Stomach (tissue), 8 donors: ENCODE measurements at regions not wholly inside any gene's neighbourhood (a gene's known extent, or its start where the extent isn't known, plus 50 kb on each side); places are given as distances from the start of the nearest gene placed in this dataset.

ENCODE experiments used
- DNase-seq, 2 donors: peaks; one replicate each; pipeline versions ENCODE4 v3.0.0 to v3.0.0-alpha.2; 2013 to 2019
- H3K27ac ChIP-seq, 5 donors: fragments of 200-600 bp in 4 of 5; sonication (generic) in 4 of 5; one replicate each; pipeline ENCODE4 v1.5.1; 2013 to 2019; ENCODE audit warnings: mild to moderate bottlenecking in 1 of 5, moderate library complexity in 1 of 5
- H3K27me3 ChIP-seq, 3 donors: fragments of 200-600 bp; sonication (generic); one replicate each; pipeline ENCODE4 v1.5.1; 2017 to 2019; ENCODE audit warnings: mixed run types in 1 of 3
- H3K36me3 ChIP-seq, 4 donors: fragments of 200-600 bp; sonication (generic); 1 replicate in 3 of 4; 2 replicates in 1 of 4; pipeline ENCODE4 v1.5.1; 2016 to 2019
- H3K4me1 ChIP-seq, 4 donors: fragments of 200-600 bp; sonication (generic); one replicate each; pipeline ENCODE4 v1.5.1; 2016 to 2019
- H3K4me3 ChIP-seq, 4 donors: fragments of 200-600 bp; sonication (generic) in 3 of 4; one replicate each; pipeline ENCODE4 v1.5.1; 2016 to 2019; ENCODE audit warnings: mild to moderate bottlenecking in 1 of 4
- H3K9me3 ChIP-seq, 4 donors: fragments of 200-600 bp; sonication (generic); one replicate each; pipeline ENCODE4 v1.5.1; 2016 to 2019
- CTCF ChIP-seq, 7 experiments: fragments of 450-650 bp in 4 of 7; fragments of 200-600 bp in 3 of 7; sonication (generic) in 3 of 7; IDR thresholded peaks; one replicate each; pipeline ENCODE4 v1.5.1; 2016 to 2019; ENCODE audit warnings: antibody characterized with exemption in 7 of 7, control low read depth in 2 of 7, mild to moderate bottlenecking in 1 of 7
- EP300 ChIP-seq: sonication (generic); formaldehyde crosslinking; IDR thresholded peaks from one replicate; pipeline ENCODE4 v1.6.1; 2017; ENCODE audit warnings: antibody characterized with exemption
- POLR2A ChIP-seq, 4 donors: fragments of 450-650 bp; IDR thresholded peaks; one replicate each; pipeline ENCODE4 v1.6.1; 2016; ENCODE audit warnings: antibody characterized with exemption in 4 of 4, control low read depth in 2 of 4, mild to moderate bottlenecking in 1 of 4, moderate library complexity in 1 of 4
- POLR2AphosphoS5 ChIP-seq, 3 donors: sonication (generic); formaldehyde crosslinking; IDR thresholded peaks; one replicate each; pipeline ENCODE4 v1.6.1; 2016; ENCODE audit warnings: antibody characterized with exemption in 3 of 3
- WGBS, 5 donors: extraction: QIAGEN DNeasy Blood & Tissue Kit in 3 of 5; methylation state at CpG; one replicate each; pipeline versions ENCODE4 v1.1.5 to v1.1.7; 2013 to 2018; 5-methylcytosine and 5-hydroxymethylcytosine counted together
- intact Hi-C: fragments of 100-400 bp; cut with DNase I; formaldehyde crosslinking; loops from one replicate; pipeline ENCODE4 v1.15.1; 2023; ENCODE audit warnings: low total_unique reads
- donor health status: healthy with polysubstance abuse.
- donor health status: Bipolar disorder and iron deficiency.
- donor health status: healthy.

GRCh38 chr7:18320422-18320821 is 175.1 kb upstream of the HDAC9 start:
- Histone ChIP-seq H3K4me3 (no peak overlapping the region), H3K27ac (no peak overlapping the region), H3K4me1 (peaks cover 0 to 10% (median 4%) of the 10 kb centered on the region in 4 donors), H3K36me3 (no peaks in the 10 kb centered on the region), H3K27me3 (no peaks in the 10 kb centered on the region), H3K9me3 (no peaks in the 10 kb centered on the region)
- WGBS, 5 donors = 68 to 89% (median 75%) methylated on average over 4 of the region's 4 CpGs
- intact Hi-C loops = no loop called here
- TF ChIP-seq POLR2A (IDR thresholded peaks at IDR 0.05) (no peak), CTCF (IDR thresholded peaks at IDR 0.05) (no peak), EP300 (no peak), POLR2AphosphoS5 (IDR thresholded peaks at IDR 0.05) (no peak)
- no peak for DNase-seq

GRCh38 chr7:18320971-18321567 is 174.5 kb upstream of the HDAC9 start:
- peaks cover 0 to 10% (median 4%) of the 10 kb centered on the region in 4 donors for H3K4me1 ChIP-seq
- no peaks in the 10 kb centered on the region for H3K27me3 ChIP-seq
- intact Hi-C loops = no loop called here
- no peak overlapping the region for H3K27ac ChIP-seq
- H3K4me3 ChIP-seq = no peak overlapping the region
- no peaks in the 10 kb centered on the region for H3K36me3 ChIP-seq
- whole genome bisulfite sequencing, 5 donors = 66 to 92% (median 87%) methylated on average over 2 of the region's 2 CpGs
- no peaks in the 10 kb centered on the region for H3K9me3 ChIP-seq
- TF ChIP-seq CTCF (IDR thresholded peaks at IDR 0.05) (peak in 5 of 7 experiments; percentile 35 to 55 (median 45)), EP300 (no peak)
- peak in 1 of 2 donors; percentile 67 for DNase-seq

- H3K4me3 ChIP-seq = no peak overlapping the region
- no peak for DNase-seq
- peaks cover 0 to 6% (median 2%) of the 10 kb centered on the region in 4 donors for H3K4me1 ChIP-seq
- intact Hi-C loops = no loop called here
- H3K27ac ChIP-seq = no peak overlapping the region
- TF ChIP-seq CTCF (IDR thresholded peaks at IDR 0.05) (no peak), POLR2A (IDR thresholded peaks at IDR 0.05) (no peak), EP300 (no peak)
- no peaks in the 10 kb centered on the region for H3K36me3 ChIP-seq
- H3K9me3 ChIP-seq = no peaks in the 10 kb centered on the region
- H3K27me3 ChIP-seq = no peaks in the 10 kb centered on the region
Measured at GRCh38 chr7:18330548-18330947, 165.0 kb upstream of the HDAC9 start.

GRCh38 chr7:18336626-18337025 is 158.9 kb upstream of the HDAC9 start:
- Histone ChIP-seq H3K4me3 (no peak overlapping the region), H3K36me3 (no peaks in the 10 kb centered on the region), H3K4me1 (no peaks in the 10 kb centered on the region), H3K27ac (no peak overlapping the region), H3K27me3 (no peaks in the 10 kb centered on the region), H3K9me3 (peaks cover 0 to 13% (median 0%) of the 10 kb centered on the region in 4 donors)
- TF ChIP-seq POLR2A (IDR thresholded peaks at IDR 0.05) = no peak
- TF ChIP-seq EP300 = no peak
- no peak for TF ChIP-seq POLR2AphosphoS5 (IDR thresholded peaks at IDR 0.05)
- TF ChIP-seq CTCF (IDR thresholded peaks at IDR 0.05) = no peak
- 75 to 85% (median 80%) methylated on average over 2 of the region's 2 CpGs for WGBS, 5 donors
- intact Hi-C loops = no loop called here
- DNase-seq = no peak
